Effector memory CD8-positive, alpha-beta T cell (primary cell): ENCODE measurements at regions not wholly inside any gene's neighbourhood (a gene's known extent, or its start where the extent isn't known, plus 50 kb on each side); places are given as distances from the start of the nearest gene placed in this dataset.
A peak's percentile ranks its signal among the peaks of the same experiment; 100 is the strongest.

Source experiments
- ATAC-seq: fragments of 150-1000 bp; cut with Tn5 transposase; replicated peaks from 2 replicates; pipeline ENCODE4 v1.10.0; 2021; ENCODE audit warnings: mild to moderate bottlenecking, moderate library complexity
- DNase-seq, 3 experiments: peaks; one replicate each; pipeline ENCODE4 v3.0.0; 2021
- H3K27ac Mint-ChIP-seq, 2 donors: one replicate each; pipeline ENCODE4 v1.8.0; 2022; ENCODE audit warnings: mild to moderate bottlenecking in 2 of 2, mixed read lengths in 2 of 2, moderate library complexity in 2 of 2
- H3K27me3 Mint-ChIP-seq, 2 donors: one replicate each; pipeline ENCODE4 v1.8.0; 2022; ENCODE audit warnings: mixed read lengths in 2 of 2
- H3K36me3 Mint-ChIP-seq: one replicate; pipeline ENCODE4 v1.8.0; 2022; ENCODE audit warnings: mild to moderate bottlenecking, moderate library complexity, mixed read lengths; ENCODE audit not compliant: insufficient read depth
- H3K4me1 Mint-ChIP-seq, 2 donors: one replicate each; pipeline ENCODE4 v1.8.0; 2022; ENCODE audit warnings: low read depth in 2 of 2, mixed read lengths in 2 of 2
- H3K4me3 Mint-ChIP-seq, 2 donors: one replicate each; pipeline ENCODE4 v1.8.0; 2022; ENCODE audit warnings: mild to moderate bottlenecking in 2 of 2, mixed read lengths in 2 of 2, moderate library complexity in 2 of 2
- H3K9me3 Mint-ChIP-seq, 2 donors: one replicate each; pipeline ENCODE4 v1.8.0; 2022; ENCODE audit warnings: mixed read lengths in 2 of 2

GRCh38 chr12:76698966-76699365 lies 64.9 kb upstream of the ZDHHC17 start:
- Mint-ChIP-seq H3K27ac (no peak overlapping the region), H3K4me1 (no peaks in the 10 kb centered on the region), H3K4me3 (no peak overlapping the region), H3K27me3 (peaks cover 10 to 11% of the 10 kb centered on the region in 2 donors), H3K9me3 (no peaks in the 10 kb centered on the region), H3K36me3 (no peaks in the 10 kb centered on the region)
- DNase-seq (no peak), ATAC-seq (no peak)

GRCh38 chr12:76701690-76702089 lies 62.2 kb upstream of the ZDHHC17 start:
- Mint-ChIP-seq H3K9me3 (no peaks in the 10 kb centered on the region), H3K36me3 (no peaks in the 10 kb centered on the region), H3K27me3 (peaks cover 26% of the 10 kb centered on the region in 2 donors), H3K4me1 (peaks cover 0 to 2% of the 10 kb centered on the region in 2 donors), H3K4me3 (no peak overlapping the region), H3K27ac (no peak overlapping the region)
- ATAC-seq (no peak), DNase-seq (no peak)

GRCh38 chr12:76702946-76703345 lies 61.0 kb upstream of the ZDHHC17 start:
- ATAC-seq (no peak), DNase-seq (no peak)
- Mint-ChIP-seq H3K4me3 (no peak overlapping the region), H3K36me3 (no peaks in the 10 kb centered on the region), H3K9me3 (no peaks in the 10 kb centered on the region), H3K27ac (no peak overlapping the region), H3K4me1 (peaks cover 0 to 2% of the 10 kb centered on the region in 2 donors), H3K27me3 (peaks cover 26% of the 10 kb centered on the region in 2 donors)

- Mint-ChIP-seq H3K4me1 (peaks cover 0 to 2% of the 10 kb centered on the region in 2 donors), H3K9me3 (no peaks in the 10 kb centered on the region), H3K27ac (no peak overlapping the region), H3K27me3 (peaks cover 26% of the 10 kb centered on the region in 2 donors), H3K4me3 (no peak overlapping the region), H3K36me3 (no peaks in the 10 kb centered on the region)
- ATAC-seq (no peak), DNase-seq (no peak)
These were observed 59.2 kb upstream of the ZDHHC17 start for GRCh38 chr12:76704693-76705092.

GRCh38 chr12:76706101-76706500 lies 57.8 kb upstream of the ZDHHC17 start:
- H3K27ac Mint-ChIP-seq, result no peak overlapping the region
- no peaks in the 10 kb centered on the region for H3K9me3 Mint-ChIP-seq
- ATAC-seq (peak; percentile 35), DNase-seq (no peak)
- peaks cover 0 to 2% of the 10 kb centered on the region in 2 donors for H3K4me1 Mint-ChIP-seq
- H3K36me3 Mint-ChIP-seq, result no peaks in the 10 kb centered on the region
- H3K4me3 Mint-ChIP-seq, result no peak overlapping the region
- H3K27me3 Mint-ChIP-seq, result peaks cover 26 to 27% of the 10 kb centered on the region in 2 donors

- H3K36me3 Mint-ChIP-seq, result no peaks in the 10 kb centered on the region
- H3K4me1 Mint-ChIP-seq, result peaks cover 0 to 2% of the 10 kb centered on the region in 2 donors
- no peak for DNase-seq
- peaks cover 26 to 34% of the 10 kb centered on the region in 2 donors for H3K27me3 Mint-ChIP-seq
- H3K27ac Mint-ChIP-seq, result no peak overlapping the region
- no peak for ATAC-seq
- H3K9me3 Mint-ChIP-seq, result no peaks in the 10 kb centered on the region
- no peak overlapping the region for H3K4me3 Mint-ChIP-seq
These were observed 57.2 kb upstream of the ZDHHC17 start for GRCh38 chr12:76706761-76707160.

- ATAC-seq (no peak), DNase-seq (no peak)
- H3K4me1 Mint-ChIP-seq, result peaks cover 0 to 2% of the 10 kb centered on the region in 2 donors
- H3K27me3 Mint-ChIP-seq, result peaks cover 17 to 26% of the 10 kb centered on the region in 2 donors
- no peaks in the 10 kb centered on the region for H3K9me3 Mint-ChIP-seq
- H3K27ac Mint-ChIP-seq, result no peak overlapping the region
- no peaks in the 10 kb centered on the region for H3K36me3 Mint-ChIP-seq
- no peak overlapping the region for H3K4me3 Mint-ChIP-seq
These were observed 56.1 kb upstream of the ZDHHC17 start for GRCh38 chr12:76707772-76708171.

- Mint-ChIP-seq H3K27ac (no peak overlapping the region), H3K36me3 (no peaks in the 10 kb centered on the region), H3K4me1 (peaks cover 0 to 2% of the 10 kb centered on the region in 2 donors), H3K9me3 (no peaks in the 10 kb centered on the region), H3K4me3 (no peak overlapping the region), H3K27me3 (peaks cover 17 to 26% of the 10 kb centered on the region in 2 donors)
- no peak for ATAC-seq
- no peak for DNase-seq
These were observed 55.6 kb upstream of the ZDHHC17 start for GRCh38 chr12:76708296-76708695.

- peaks cover 0 to 8% of the 10 kb centered on the region in 2 donors for H3K27me3 Mint-ChIP-seq
- no peaks in the 10 kb centered on the region for H3K36me3 Mint-ChIP-seq
- DNase-seq, result no peak
- no peak for ATAC-seq
- H3K4me3 Mint-ChIP-seq, result no peak overlapping the region
- H3K9me3 Mint-ChIP-seq, result no peaks in the 10 kb centered on the region
- H3K27ac Mint-ChIP-seq, result no peak overlapping the region
- H3K4me1 Mint-ChIP-seq, result peaks cover 0 to under 1% of the 10 kb centered on the region in 2 donors
These were observed 52.7 kb upstream of the ZDHHC17 start for GRCh38 chr12:76711241-76711640.

- ATAC-seq (no peak), DNase-seq (no peak)
- no peaks in the 10 kb centered on the region for H3K9me3 Mint-ChIP-seq
- no peak overlapping the region for H3K4me3 Mint-ChIP-seq
- H3K27ac Mint-ChIP-seq, result no peak overlapping the region
- H3K36me3 Mint-ChIP-seq, result no peaks in the 10 kb centered on the region
- H3K27me3 Mint-ChIP-seq, result peaks cover 0 to 8% of the 10 kb centered on the region in 2 donors
- H3K4me1 Mint-ChIP-seq, result no peaks in the 10 kb centered on the region
These were observed 50.8 kb upstream of the ZDHHC17 start for GRCh38 chr12:76713130-76713529.

- DNase-seq (no peak), ATAC-seq (no peak)
- Mint-ChIP-seq H3K4me3 (no peak overlapping the region), H3K9me3 (no peaks in the 10 kb centered on the region), H3K27me3 (peaks cover 7 to 16% of the 10 kb centered on the region in 2 donors), H3K27ac (no peak overlapping the region), H3K4me1 (no peaks in the 10 kb centered on the region), H3K36me3 (no peaks in the 10 kb centered on the region)
These were observed 49.9 kb upstream of the ZDHHC17 start for GRCh38 chr12:76713986-76714385.
